ENCODE measurements at regions not wholly inside any gene's neighbourhood (a gene's known extent, or its start where the extent isn't known, plus 50 kb on each side); places are given as distances from the start of the nearest gene placed in this dataset.

DNA sequence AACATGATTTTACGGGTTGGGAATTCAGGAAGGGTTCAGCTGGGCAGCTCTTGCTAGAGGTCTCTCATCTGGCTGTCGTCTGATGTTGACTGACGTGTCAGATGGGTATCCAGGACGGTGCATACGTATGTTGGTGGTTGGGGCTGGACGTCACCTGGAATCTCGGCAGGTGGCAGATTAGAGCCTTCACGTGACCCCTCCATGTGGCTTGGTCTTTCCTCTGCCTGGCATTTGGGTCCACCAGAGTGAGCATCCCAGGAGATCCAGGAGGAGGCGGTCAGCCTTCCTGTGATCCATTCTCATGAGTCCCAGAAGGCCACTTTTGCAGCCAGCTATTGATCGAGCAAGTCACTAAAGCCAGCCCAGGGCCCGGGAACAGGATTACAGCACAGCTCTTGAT lies 202.7 kb downstream of the FOXL1 start:
- Histone ChIP-seq H3K27ac (no peak overlapping the region), H3K27me3 (no peaks in the 10 kb centered on the region), H3K36me3 (no peaks in the 10 kb centered on the region), H3K9me3 (ENCODE audit: low read depth) (no peaks in the 10 kb centered on the region), H3K4me1 (ENCODE audit: low read depth) (no peaks in the 10 kb centered on the region), H3K4me3 (no peak overlapping the region)
- TF ChIP-seq, protein P1, sequence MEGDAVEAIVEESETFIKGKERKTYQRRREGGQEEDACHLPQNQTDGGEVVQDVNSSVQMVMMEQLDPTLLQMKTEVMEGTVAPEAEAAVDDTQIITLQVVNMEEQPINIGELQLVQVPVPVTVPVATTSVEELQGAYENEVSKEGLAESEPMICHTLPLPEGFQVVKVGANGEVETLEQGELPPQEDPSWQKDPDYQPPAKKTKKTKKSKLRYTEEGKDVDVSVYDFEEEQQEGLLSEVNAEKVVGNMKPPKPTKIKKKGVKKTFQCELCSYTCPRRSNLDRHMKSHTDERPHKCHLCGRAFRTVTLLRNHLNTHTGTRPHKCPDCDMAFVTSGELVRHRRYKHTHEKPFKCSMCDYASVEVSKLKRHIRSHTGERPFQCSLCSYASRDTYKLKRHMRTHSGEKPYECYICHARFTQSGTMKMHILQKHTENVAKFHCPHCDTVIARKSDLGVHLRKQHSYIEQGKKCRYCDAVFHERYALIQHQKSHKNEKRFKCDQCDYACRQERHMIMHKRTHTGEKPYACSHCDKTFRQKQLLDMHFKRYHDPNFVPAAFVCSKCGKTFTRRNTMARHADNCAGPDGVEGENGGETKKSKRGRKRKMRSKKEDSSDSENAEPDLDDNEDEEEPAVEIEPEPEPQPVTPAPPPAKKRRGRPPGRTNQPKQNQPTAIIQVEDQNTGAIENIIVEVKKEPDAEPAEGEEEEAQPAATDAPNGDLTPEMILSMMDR (IDR thresholded peaks at IDR 0.05; ENCODE audit: low read depth, low read length): no peak
- DNase-seq (ENCODE audit: low read depth in 1 of 2, low spot score in 1 of 2): no peak

DNA sequence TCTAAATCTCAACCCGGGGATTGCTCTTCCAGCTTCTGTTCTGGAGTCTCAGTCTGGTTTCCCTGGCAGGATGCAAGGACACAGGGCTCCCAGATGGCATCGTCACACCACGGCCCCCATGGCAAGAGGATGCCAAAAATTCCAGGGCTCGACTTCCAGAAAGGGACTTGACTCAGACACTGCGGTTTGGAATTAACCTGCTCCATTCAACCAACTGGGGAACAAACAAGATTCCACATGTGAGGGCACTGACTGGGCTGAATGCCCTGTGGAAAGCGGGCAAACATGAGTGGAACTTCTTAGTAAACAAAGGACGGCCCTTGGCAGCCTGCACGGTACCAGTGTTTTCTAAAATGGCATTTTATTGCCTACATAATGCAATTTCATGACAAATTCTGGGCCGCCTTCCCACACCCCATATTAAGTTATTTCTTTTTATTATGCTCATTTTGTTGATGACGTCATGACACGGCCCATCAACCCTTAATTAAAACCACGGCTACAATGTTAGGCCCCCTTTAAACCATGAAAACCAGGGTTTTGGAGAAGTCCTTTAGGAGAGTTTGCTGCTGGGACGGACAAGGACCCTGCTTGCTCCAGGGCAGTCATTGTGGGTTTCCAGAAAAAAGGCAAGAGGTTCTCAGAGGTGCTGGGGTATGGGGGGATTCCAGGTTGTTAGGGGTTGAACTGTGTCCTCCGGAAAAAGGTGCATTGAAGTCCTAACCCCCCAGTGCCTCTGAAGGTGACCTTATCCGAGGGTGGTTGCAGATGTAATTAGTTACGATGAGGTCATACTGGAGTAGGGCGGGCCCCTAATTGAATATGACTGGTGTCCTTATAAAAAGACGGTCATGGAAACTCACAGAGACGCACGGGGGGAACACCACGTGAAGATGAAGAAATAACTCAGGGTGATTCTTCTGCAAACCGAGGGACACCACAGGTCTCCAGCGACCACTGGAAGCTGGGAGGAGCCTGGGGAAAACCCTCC lies 205.6 kb downstream of the FOXL1 start:
- DNase-seq (ENCODE audit: low read depth in 1 of 2, low spot score in 1 of 2): no peak
- Histone ChIP-seq H3K27me3 (no peaks in the 10 kb centered on the region), H3K36me3 (no peaks in the 10 kb centered on the region), H3K9me3 (ENCODE audit: low read depth) (no peaks in the 10 kb centered on the region), H3K4me3 (no peak overlapping the region), H3K4me1 (ENCODE audit: low read depth) (no peaks in the 10 kb centered on the region), H3K27ac (no peak overlapping the region)
- TF ChIP-seq, protein P1 (IDR thresholded peaks at IDR 0.05; ENCODE audit: low read depth, low read length): no peak

DNA sequence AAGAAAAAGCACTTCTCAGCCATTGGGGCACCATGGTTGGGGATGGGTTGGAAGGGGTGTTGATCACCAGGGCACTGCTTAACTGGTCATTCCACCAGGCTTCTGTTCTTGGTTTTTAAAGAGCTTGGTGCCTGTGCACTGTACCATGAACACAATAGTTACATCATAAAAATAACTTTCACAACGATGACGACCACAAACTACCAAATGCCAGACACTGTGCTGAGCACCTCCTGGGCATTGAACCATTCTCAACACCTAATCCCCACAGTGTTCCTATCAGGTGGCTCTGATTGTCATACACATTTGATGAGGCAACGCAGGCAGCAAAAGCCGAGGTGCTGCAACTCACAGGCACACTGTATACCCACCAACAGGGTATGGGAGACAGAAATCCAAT lies 208.0 kb downstream of the FOXL1 start:
- Histone ChIP-seq H3K27ac (no peak overlapping the region), H3K36me3 (no peaks in the 10 kb centered on the region), H3K4me3 (no peak overlapping the region), H3K27me3 (no peaks in the 10 kb centered on the region), H3K4me1 (ENCODE audit: low read depth) (no peaks in the 10 kb centered on the region), H3K9me3 (ENCODE audit: low read depth) (no peaks in the 10 kb centered on the region)
- TF ChIP-seq, protein P1 (IDR thresholded peaks at IDR 0.05; ENCODE audit: low read depth, low read length): no peak
- no peak for DNase-seq (ENCODE audit: low read depth in 1 of 2, low spot score in 1 of 2)

DNA sequence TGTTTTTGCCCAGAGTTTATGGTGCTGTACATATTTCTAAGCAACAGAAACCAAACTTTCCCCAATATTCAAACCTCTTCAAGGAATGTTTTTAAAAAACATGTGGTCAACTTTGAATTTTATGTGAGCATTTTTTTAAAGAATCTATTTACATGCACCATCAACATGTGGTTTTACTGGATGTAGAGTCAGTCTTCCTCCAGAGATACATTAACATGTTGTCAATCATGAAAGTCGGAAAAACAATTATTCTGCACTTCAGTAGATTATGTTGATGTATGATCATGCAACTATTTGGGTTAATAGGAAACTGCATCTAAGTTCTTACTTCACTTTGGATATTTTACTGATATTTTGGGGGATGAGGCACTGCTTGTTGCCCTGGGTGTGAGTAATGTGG lies 208.6 kb downstream of the FOXL1 start:
- Histone ChIP-seq H3K9me3 (ENCODE audit: low read depth) (no peaks in the 10 kb centered on the region), H3K4me1 (ENCODE audit: low read depth) (no peaks in the 10 kb centered on the region), H3K27me3 (no peaks in the 10 kb centered on the region), H3K36me3 (no peaks in the 10 kb centered on the region), H3K27ac (no peak overlapping the region), H3K4me3 (no peak overlapping the region)
- TF ChIP-seq, protein P1 (IDR thresholded peaks at IDR 0.05; ENCODE audit: low read depth, low read length): no peak
- no peak for DNase-seq (ENCODE audit: low read depth in 1 of 2, low spot score in 1 of 2)

DNA sequence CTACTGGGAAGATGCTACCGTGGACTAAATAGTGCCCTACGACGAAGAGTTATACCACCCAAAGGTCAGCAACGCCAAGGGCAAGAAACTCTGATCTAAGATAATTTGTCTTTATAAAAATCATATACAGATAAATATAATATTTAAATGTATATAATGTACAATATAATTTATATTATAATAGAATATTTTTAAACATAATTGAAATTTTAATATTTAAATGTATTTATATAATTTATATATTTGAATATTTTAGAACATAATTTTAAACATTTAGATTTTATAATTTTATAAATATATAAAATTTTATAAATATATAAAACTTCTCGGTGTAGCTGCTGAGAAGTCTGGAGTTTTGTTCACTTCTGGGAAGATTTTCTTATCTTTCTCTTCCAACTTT lies 209.2 kb downstream of the FOXL1 start:
- DNase-seq (ENCODE audit: low read depth in 1 of 2, low spot score in 1 of 2): no peak
- H3K27me3 ChIP-seq: no peaks in the 10 kb centered on the region
- H3K36me3 ChIP-seq: no peaks in the 10 kb centered on the region
- TF ChIP-seq, protein P1 (IDR thresholded peaks at IDR 0.05; ENCODE audit: low read depth, low read length): no peak
- no peak overlapping the region for H3K4me3 ChIP-seq
- no peak overlapping the region for H3K27ac ChIP-seq
- H3K4me1 ChIP-seq (ENCODE audit: low read depth): no peaks in the 10 kb centered on the region
- H3K9me3 ChIP-seq (ENCODE audit: low read depth): no peaks in the 10 kb centered on the region

All from cardiac muscle cell (in vitro differentiated cells and primary cell).